H1 (cell line): ENCODE measurements at regions not wholly inside any gene's neighbourhood (a gene's known extent, or its start where the extent isn't known, plus 50 kb on each side); places are given as distances from the start of the nearest gene placed in this dataset.

Experiments used
- CTCF ChIA-PET: fragments of 300-600 bp; sonication (Branson Sonifier 250); formaldehyde crosslinking; loops from one replicate; lab custom pipeline; 2021; ENCODE audit not compliant: partially characterized antibody; lab: Charles Lee
- POLR2A ChIA-PET: fragments of 300-600 bp; sonication (Branson Sonifier 250); formaldehyde crosslinking; loops from one replicate; lab custom pipeline; 2021; ENCODE audit warnings: inconsistent platforms; ENCODE audit not compliant: partially characterized antibody; lab: Charles Lee
- DNase-seq, 2 experiments: peaks; one replicate each; pipeline versions ENCODE4 v3.0.0 to v3.0.0-alpha.2; 2010 to 2022; ENCODE audit warnings: low spot score in 2 of 2, low read depth in 1 of 2, mixed read lengths in 1 of 2
- FAIRE-seq: peaks from 2 replicates; lab custom pipeline; 2011; peaks lifted over from hg19 to GRCh38; lab: Jason Lieb, UNC
- H2AFZ ChIP-seq: 2 replicates; pipeline ENCODE4 v1.8.1; 2012; ENCODE audit warnings: low read length, inconsistent platforms
- H2AK5ac ChIP-seq: 2 replicates; pipeline ENCODE4 v1.6.1; 2013; ENCODE audit warnings: low read depth, low read length
- H2BK120ac ChIP-seq: replicated peaks from 2 replicates; pipeline ENCODE3; 2013; ENCODE audit warnings: low read depth, low read length, inconsistent platforms
- H2BK12ac ChIP-seq: 2 replicates; pipeline ENCODE4 v1.6.1; 2013; ENCODE audit warnings: low read depth, low read length
- H2BK15ac ChIP-seq: 2 replicates; pipeline ENCODE4 v1.6.1; 2013; ENCODE audit warnings: low read length
- H2BK20ac ChIP-seq: 2 replicates; pipeline ENCODE4 v1.6.1; 2013; ENCODE audit warnings: low read length
- H2BK5ac ChIP-seq: 2 replicates; pipeline ENCODE4 v1.6.1; 2013; ENCODE audit warnings: low read depth, low read length
- H3K14ac ChIP-seq: 2 replicates; pipeline ENCODE4 v1.6.1; 2013; ENCODE audit warnings: inconsistent platforms; ENCODE audit not compliant: insufficient read length
- H3K18ac ChIP-seq: 2 replicates; pipeline ENCODE4 v1.6.1; 2013; ENCODE audit warnings: low read length; ENCODE audit errors: extremely low read depth
- H3K23ac ChIP-seq: 2 replicates; pipeline ENCODE4 v1.6.1; 2013; ENCODE audit warnings: inconsistent platforms; ENCODE audit not compliant: insufficient read length
- H3K23me2 ChIP-seq: 2 replicates; pipeline ENCODE4 v1.6.1; 2013; ENCODE audit warnings: low read depth, low read length
- H3K27ac ChIP-seq: 2 replicates; pipeline ENCODE4 v1.6.1; 2011; ENCODE audit warnings: low read depth, low read length, inconsistent platforms
- H3K27me3 ChIP-seq, 4 experiments: replicated peaks in 1 of 4; 1 replicate in 1 of 4; 2 replicates in 3 of 4; pipeline versions ENCODE4 v1.6.1 to v1.8.1; 2011 to 2013; ENCODE audit warnings: low read length in 3 of 4, mild to moderate bottlenecking in 3 of 4, inconsistent platforms in 2 of 4, mixed read lengths in 2 of 4, moderate library complexity in 1 of 4; ENCODE audit not compliant: control insufficient read depth in 3 of 4, insufficient read depth in 3 of 4; ENCODE audit errors: extremely low read depth in 1 of 4
- H3K36me3 ChIP-seq, 4 experiments: 2 replicates each; pipeline versions ENCODE4 v1.6.1 to v1.8.1; 2011 to 2013; ENCODE audit warnings: mild to moderate bottlenecking in 4 of 4, low read length in 3 of 4, moderate library complexity in 2 of 4, control low read depth in 1 of 4, inconsistent platforms in 1 of 4; ENCODE audit not compliant: insufficient read depth in 4 of 4, control insufficient read depth in 2 of 4
- H3K4ac ChIP-seq: replicated peaks from 2 replicates; pipeline ENCODE3; 2013; ENCODE audit warnings: low read length, low read depth, mixed read lengths, inconsistent platforms; ENCODE audit not compliant: insufficient read length
- H3K4me1 ChIP-seq, 4 experiments: replicated peaks in 1 of 4; 1 replicate in 1 of 4; 2 replicates in 3 of 4; pipeline versions ENCODE4 v1.6.1 to v1.8.1; 2011 to 2013; ENCODE audit warnings: low read length in 3 of 4, inconsistent platforms in 2 of 4, mixed read lengths in 1 of 4; ENCODE audit not compliant: insufficient read depth in 4 of 4, control insufficient read depth in 3 of 4
- H3K4me2 ChIP-seq, 2 experiments: 2 replicates each; pipeline versions ENCODE4 v1.6.1 to v1.8.1; 2011 to 2013; ENCODE audit warnings: low read depth in 2 of 2, low read length in 2 of 2, control low read depth in 1 of 2, inconsistent platforms in 1 of 2, mild to moderate bottlenecking in 1 of 2; ENCODE audit not compliant: insufficient read depth in 1 of 2
- H3K4me3 ChIP-seq, 4 experiments: fragments of 200-600, 300-600 bp in 1 of 4; sonication (generic), shearing (Covaris generic), sonication (Bioruptor Twin) in 1 of 4; 2 replicates each; pipeline versions ENCODE4 v1.5.1 to v1.8.1; 2011 to 2016; ENCODE audit warnings: low read length in 4 of 4, low read depth in 3 of 4, control low read depth in 2 of 4, inconsistent platforms in 2 of 4, mild to moderate bottlenecking in 2 of 4, mixed read lengths in 1 of 4, moderate library complexity in 1 of 4; ENCODE audit not compliant: insufficient read depth in 2 of 4; ENCODE audit errors: extremely low read depth in 1 of 4
- H3K56ac ChIP-seq: replicated peaks from 2 replicates; pipeline ENCODE3; 2013; ENCODE audit warnings: low read depth, mild to moderate bottlenecking, mixed read lengths, low read length, inconsistent platforms; ENCODE audit not compliant: insufficient read length
- H3K79me1 ChIP-seq: 2 replicates; pipeline ENCODE4 v1.6.1; 2013; ENCODE audit warnings: low read depth, low read length, control low read depth
- H3K79me2 ChIP-seq, 2 experiments: 2 replicates each; pipeline versions ENCODE4 v1.6.1 to v1.8.1; 2012 to 2013; ENCODE audit warnings: low read length in 2 of 2, mild to moderate bottlenecking in 2 of 2, inconsistent platforms in 1 of 2; ENCODE audit not compliant: insufficient read depth in 2 of 2, control insufficient read depth in 1 of 2
- H3K9ac ChIP-seq, 4 experiments: replicated peaks in 1 of 4; 1 replicate in 1 of 4; 2 replicates in 3 of 4; pipeline versions ENCODE4 v1.6.1 to v1.8.1; 2011 to 2013; ENCODE audit warnings: low read depth in 3 of 4, low read length in 3 of 4, control low read depth in 2 of 4, mild to moderate bottlenecking in 2 of 4, moderate library complexity in 2 of 4, inconsistent platforms in 1 of 4; ENCODE audit errors: extremely low read depth in 1 of 4
- H3K9me3 ChIP-seq, 2 experiments: 2 replicates each; pipeline versions ENCODE4 v1.6.1 to v1.8.1; 2012 to 2013; ENCODE audit warnings: mild to moderate bottlenecking in 2 of 2, moderate library complexity in 2 of 2, control low read depth in 1 of 2, inconsistent platforms in 1 of 2, low read depth in 1 of 2, low read length in 1 of 2, mixed read lengths in 1 of 2; ENCODE audit not compliant: insufficient read depth in 2 of 2
- H4K20me1 ChIP-seq, 2 experiments: replicated peaks in 1 of 2; 2 replicates each; pipeline versions ENCODE3 to v1.8.1; 2011 to 2013; ENCODE audit warnings: inconsistent platforms in 2 of 2, low read length in 2 of 2, mild to moderate bottlenecking in 1 of 2; ENCODE audit not compliant: insufficient read depth in 2 of 2, control insufficient read depth in 1 of 2
- H4K5ac ChIP-seq: 2 replicates; pipeline ENCODE4 v1.6.1; 2013; ENCODE audit warnings: low read length, low read depth, mixed read lengths, inconsistent platforms; ENCODE audit not compliant: insufficient read length
- H4K8ac ChIP-seq: 2 replicates; pipeline ENCODE4 v1.8.0; 2013; ENCODE audit warnings: mild to moderate bottlenecking, moderate library complexity, low read length, inconsistent platforms; ENCODE audit not compliant: insufficient read depth; ENCODE audit errors: extremely low read depth
- H4K91ac ChIP-seq: replicated peaks from 2 replicates; pipeline ENCODE3; 2013; ENCODE audit warnings: low read length, mixed read lengths, inconsistent platforms; ENCODE audit not compliant: insufficient read length
- ATF3 ChIP-seq: IDR thresholded peaks from 2 replicates; pipeline ENCODE4 v1.6.1; 2011; ENCODE audit warnings: low read depth, mild to moderate bottlenecking, low read length; ENCODE audit not compliant: insufficient read depth
- GABPA ChIP-seq: IDR thresholded peaks from 2 replicates; pipeline ENCODE4 v1.6.1; 2011; ENCODE audit warnings: mild to moderate bottlenecking, low read length, moderate library complexity, borderline replicate concordance; ENCODE audit not compliant: insufficient read depth
- GTF2F1 ChIP-seq: IDR thresholded peaks from 2 replicates; pipeline ENCODE4 v1.6.1; 2012; ENCODE audit warnings: low read depth, low read length, improper control_type of control experiment, borderline replicate concordance
- HDAC6 ChIP-seq: IDR thresholded peaks from one replicate; pipeline ENCODE4 v1.7.1; 2012; ENCODE audit warnings: low read depth, mild to moderate bottlenecking, inconsistent platforms, low read length, moderate library complexity
- JUN ChIP-seq: IDR thresholded peaks from 2 replicates; pipeline ENCODE4 v1.6.1; 2011; ENCODE audit warnings: low read depth, mild to moderate bottlenecking, improper control_type of control experiment, low read length
- MAFK ChIP-seq: IDR thresholded peaks from 2 replicates; pipeline ENCODE4 v1.6.1; 2012; ENCODE audit warnings: low read depth, mild to moderate bottlenecking, improper control_type of control experiment, low read length
- POLR2A ChIP-seq, 2 experiments: IDR thresholded peaks; 1 replicate in 1 of 2; 2 replicates in 1 of 2; pipeline ENCODE4 v1.6.1; 2011; ENCODE audit warnings: low read depth in 2 of 2, low read length in 2 of 2, mild to moderate bottlenecking in 2 of 2; ENCODE audit errors: control extremely low read depth in 1 of 2
- POU5F1 ChIP-seq: IDR thresholded peaks from 2 replicates; pipeline ENCODE4 v1.6.1; 2011; ENCODE audit warnings: low read depth, mild to moderate bottlenecking, low read length, moderate library complexity
- RAD21 ChIP-seq, 2 experiments: IDR thresholded peaks in 1 of 2; conservative IDR thresholded peaks in 1 of 2; 2 replicates each; pipeline ENCODE4 v1.6.1; 2011; ENCODE audit warnings: low read depth in 2 of 2, low read length in 2 of 2, improper control_type of control experiment in 1 of 2, inconsistent platforms in 1 of 2, mild to moderate bottlenecking in 1 of 2, moderate library complexity in 1 of 2
- RFX5 ChIP-seq: IDR thresholded peaks from 2 replicates; pipeline ENCODE4 v1.6.1; 2011; ENCODE audit warnings: low read depth, low read length, improper control_type of control experiment, borderline replicate concordance
- SP1 ChIP-seq: IDR thresholded peaks from 2 replicates; pipeline ENCODE4 v1.6.1; 2011; ENCODE audit warnings: low read depth, low read length
- SUZ12 ChIP-seq: fragments of 200-600 bp; sonication (generic); IDR thresholded peaks from 2 replicates; pipeline ENCODE4 v1.6.1; 2012; ENCODE audit warnings: mild to moderate bottlenecking, inconsistent platforms, low read length, moderate library complexity, mixed read lengths
- YY1 ChIP-seq: IDR thresholded peaks from 2 replicates; pipeline ENCODE4 v1.6.1; 2011; ENCODE audit warnings: low read depth, mild to moderate bottlenecking, low read length
- WGBS, 2 experiments: shearing (Covaris generic) in 1 of 2; methylation state at CpG; one replicate each; pipeline versions ENCODE4 v1.1.6 to v1.1.7; 2013 to 2015; ENCODE audit warnings: low lambda C conversion rate in 2 of 2, mixed read lengths in 2 of 2, inconsistent platforms in 1 of 2, low coverage in 1 of 2, missing lambda C conversion rate in 1 of 2; ENCODE audit not compliant: insufficient replicate concordance in 2 of 2, insufficient coverage in 1 of 2, insufficient read length in 1 of 2; ENCODE audit errors: extremely low coverage in 1 of 2, missing lambda C conversion rate in 1 of 2; 5-methylcytosine and 5-hydroxymethylcytosine counted together
- TF ChIP-seq, protein P1 (sequence below): IDR thresholded peaks from 2 replicates; pipeline ENCODE4 v1.6.1; 2011; ENCODE audit warnings: low read length, improper control_type of control experiment

- FAIRE-seq = no peak
- H2BK20ac ChIP-seq = no peak overlapping the region
- no peak overlapping the region for H3K56ac ChIP-seq
- H2BK12ac ChIP-seq = no peak overlapping the region
- H2BK15ac ChIP-seq = peak overlapping the region; percentile 14; the same call in 1 of the 2 replicates
- no peak overlapping the region for H3K23ac ChIP-seq
- no peak overlapping the region for H4K8ac ChIP-seq
- no peak overlapping the region for H4K91ac ChIP-seq
- H2AK5ac ChIP-seq = no peak overlapping the region
- no peak overlapping the region for H2BK5ac ChIP-seq
- H4K20me1 ChIP-seq = no peaks in the 10 kb centered on the region
- H3K36me3 ChIP-seq = no peaks in the 10 kb centered on the region
- no peak for DNase-seq
- WGBS, 2 experiments = 97% methylated on average over 5 of the region's 5 CpGs; no CpG with 5 or more reads in 1 of the 2 experiments
- H3K27ac ChIP-seq = no peak overlapping the region
- H3K79me1 ChIP-seq = no peaks in the 10 kb centered on the region
- no peak overlapping the region for H3K18ac ChIP-seq
- CTCF ChIA-PET = interaction anchor here (0.6 to 8.0 kb wide), 30 partner anchors 9 to 753 kb away, joined by 3 to 60 read pairs (median 5); no protein-coding TSS in a partner anchor
- no peak overlapping the region for H3K4me3 ChIP-seq
- H3K4me2 ChIP-seq = no peak overlapping the region
- no peak overlapping the region for H3K14ac ChIP-seq
- H3K79me2 ChIP-seq = no peaks in the 10 kb centered on the region
- peaks cover 0 to 2% (median 0%) of the 10 kb centered on the region in 4 experiments; a peak in 4 of 7 replicates for H3K4me1 ChIP-seq
- H3K23me2 ChIP-seq = no peaks in the 10 kb centered on the region
- no peak overlapping the region for H2AFZ ChIP-seq
- POLR2A ChIA-PET = no interaction called here
- H3K9me3 ChIP-seq = no peaks in the 10 kb centered on the region
- no peaks in the 10 kb centered on the region for H3K27me3 ChIP-seq
- no peak overlapping the region for H2BK120ac ChIP-seq
- H4K5ac ChIP-seq = no peak overlapping the region
- no peak overlapping the region for H3K4ac ChIP-seq
- H3K9ac ChIP-seq = no peak overlapping the region
- TF ChIP-seq, protein P1, sequence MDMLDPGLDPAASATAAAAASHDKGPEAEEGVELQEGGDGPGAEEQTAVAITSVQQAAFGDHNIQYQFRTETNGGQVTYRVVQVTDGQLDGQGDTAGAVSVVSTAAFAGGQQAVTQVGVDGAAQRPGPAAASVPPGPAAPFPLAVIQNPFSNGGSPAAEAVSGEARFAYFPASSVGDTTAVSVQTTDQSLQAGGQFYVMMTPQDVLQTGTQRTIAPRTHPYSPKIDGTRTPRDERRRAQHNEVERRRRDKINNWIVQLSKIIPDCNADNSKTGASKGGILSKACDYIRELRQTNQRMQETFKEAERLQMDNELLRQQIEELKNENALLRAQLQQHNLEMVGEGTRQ = no peak
- TF ChIP-seq POU5F1 (no peak), GABPA (no peak), SP1 (no peak), MAFK (no peak), RFX5 (no peak), YY1 (no peak), GTF2F1 (no peak), SUZ12 (no peak), ATF3 (no peak), POLR2A (IDR thresholded peaks at IDR 0.05; ENCODE audit: control extremely low read depth in 1 of 2, low read depth in 2 of 2, low read length in 2 of 2) (no peak), HDAC6 (no peak), JUN (no peak), RAD21 (IDR thresholded peaks at IDR 0.05 in 1 of 2, conservative IDR thresholded peaks at IDR 0.05 in 1 of 2; ENCODE audit: low read depth in 2 of 2, low read length in 2 of 2) (no peak)
Measured at GRCh38 chr15:26261413-26261812, 398.3 kb upstream of the ATP10A start.
